ENCODE measurements at regions not wholly inside any gene's neighbourhood (a gene's known extent, or its start where the extent isn't known, plus 50 kb on each side); places are given as distances from the start of the nearest gene placed in this dataset.

DNA sequence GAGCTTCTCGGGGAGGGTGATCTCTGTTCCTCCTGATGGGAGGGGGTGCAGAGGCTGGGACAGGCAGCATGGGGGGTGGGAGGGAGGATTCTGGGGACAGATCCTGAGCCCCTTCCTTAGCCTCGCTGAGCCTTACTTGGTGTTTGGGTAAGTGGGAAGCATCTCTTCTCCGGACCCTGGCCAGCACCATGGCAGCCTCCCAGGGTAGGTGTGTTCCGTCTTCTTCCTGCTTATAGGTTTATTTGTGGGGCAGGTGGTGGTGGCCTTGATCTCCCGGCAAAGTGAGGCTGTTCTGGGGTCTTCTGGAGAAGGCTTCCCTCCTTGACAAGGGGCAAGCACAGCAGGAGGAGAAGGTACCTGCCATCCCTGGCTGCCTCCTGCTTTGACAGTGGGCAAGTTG lies 226.9 kb downstream of the GLRX3 start:
- Mint-ChIP-seq H3K27ac (no peak overlapping the region), H3K4me1 (no peaks in the 10 kb centered on the region), H3K36me3 (peaks cover 1% of the 10 kb centered on the region), H3K27me3 (no peaks in the 10 kb centered on the region), H3K9me3 (peaks cover 0 to 13% (median 5%) of the 10 kb centered on the region in 3 donors), H3K4me3 (no peak overlapping the region)

DNA sequence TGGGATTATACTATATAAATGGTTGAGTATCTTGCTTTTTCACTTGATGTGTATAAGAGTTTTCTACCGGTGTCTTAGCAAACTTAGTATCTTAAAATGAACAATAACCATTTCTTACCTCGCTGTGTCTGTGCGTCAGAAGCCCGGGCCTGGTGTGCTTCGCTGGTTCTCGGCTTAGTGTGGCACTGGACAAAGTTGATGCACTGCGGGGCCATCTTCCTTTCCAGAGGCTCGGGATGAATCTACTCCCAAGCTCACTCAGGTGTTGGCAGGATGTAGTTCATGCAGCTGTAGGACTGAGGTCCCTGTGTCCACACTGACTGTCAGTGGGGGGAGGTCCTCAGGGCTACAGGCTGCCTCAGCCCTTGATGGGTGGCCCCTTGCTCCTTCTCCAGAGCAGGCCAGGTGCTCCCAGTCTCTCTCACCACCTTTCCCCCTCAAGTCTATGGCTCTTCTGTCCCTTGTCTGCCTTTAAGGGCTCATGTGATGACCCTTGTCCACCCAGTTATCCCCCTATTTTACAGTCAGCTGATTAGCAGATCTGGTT lies 227.8 kb downstream of the GLRX3 start:
- Mint-ChIP-seq H3K9me3 (peaks cover 0 to 13% (median 5%) of the 10 kb centered on the region in 3 donors), H3K27me3 (no peaks in the 10 kb centered on the region), H3K4me3 (no peak overlapping the region), H3K27ac (no peak overlapping the region), H3K4me1 (no peaks in the 10 kb centered on the region), H3K36me3 (peaks cover 4% of the 10 kb centered on the region)

DNA sequence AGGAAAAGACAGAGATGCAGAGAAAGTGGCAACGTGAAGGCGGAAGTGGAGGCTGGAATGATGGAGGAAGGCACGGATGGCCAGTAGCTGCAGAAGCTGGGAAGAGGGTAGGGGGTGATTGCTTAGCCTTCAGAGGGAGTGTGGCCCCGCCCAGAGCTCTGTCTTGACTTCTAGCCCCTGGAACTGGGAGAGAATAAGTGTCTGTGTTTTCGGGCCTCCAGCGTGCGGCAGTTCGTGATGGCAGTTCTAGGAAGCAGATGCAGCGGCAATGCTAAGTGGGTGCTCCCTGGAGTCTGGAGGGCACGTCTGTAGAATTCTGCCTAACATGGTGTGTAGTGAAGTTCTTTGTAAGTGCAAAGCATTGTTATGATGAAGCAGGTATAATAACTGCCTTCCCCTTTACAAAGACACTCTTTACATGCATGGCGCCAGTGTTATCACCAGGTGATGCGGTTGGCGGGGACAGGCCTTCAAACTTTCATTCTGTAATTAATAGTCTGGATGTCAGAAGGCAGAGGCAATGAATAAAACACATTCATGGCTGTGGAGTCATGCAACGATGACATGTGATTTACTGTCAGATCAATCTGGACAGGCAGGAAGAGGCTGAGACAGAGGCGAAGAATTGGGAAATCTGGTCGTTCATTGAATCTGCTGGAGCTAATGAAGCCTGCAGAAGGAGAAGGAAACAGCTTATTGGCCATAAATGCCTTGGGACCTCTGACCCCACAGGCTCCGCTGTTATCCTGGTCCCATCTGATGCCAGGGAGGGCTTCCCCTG lies 228.6 kb downstream of the GLRX3 start:
- Mint-ChIP-seq H3K27me3 (no peaks in the 10 kb centered on the region), H3K36me3 (peaks cover 4% of the 10 kb centered on the region), H3K9me3 (peaks cover 0 to 14% (median 6%) of the 10 kb centered on the region in 3 donors), H3K4me3 (no peak overlapping the region), H3K4me1 (no peaks in the 10 kb centered on the region), H3K27ac (peak overlapping the region in 1 of 3 donors; percentile 68)

DNA sequence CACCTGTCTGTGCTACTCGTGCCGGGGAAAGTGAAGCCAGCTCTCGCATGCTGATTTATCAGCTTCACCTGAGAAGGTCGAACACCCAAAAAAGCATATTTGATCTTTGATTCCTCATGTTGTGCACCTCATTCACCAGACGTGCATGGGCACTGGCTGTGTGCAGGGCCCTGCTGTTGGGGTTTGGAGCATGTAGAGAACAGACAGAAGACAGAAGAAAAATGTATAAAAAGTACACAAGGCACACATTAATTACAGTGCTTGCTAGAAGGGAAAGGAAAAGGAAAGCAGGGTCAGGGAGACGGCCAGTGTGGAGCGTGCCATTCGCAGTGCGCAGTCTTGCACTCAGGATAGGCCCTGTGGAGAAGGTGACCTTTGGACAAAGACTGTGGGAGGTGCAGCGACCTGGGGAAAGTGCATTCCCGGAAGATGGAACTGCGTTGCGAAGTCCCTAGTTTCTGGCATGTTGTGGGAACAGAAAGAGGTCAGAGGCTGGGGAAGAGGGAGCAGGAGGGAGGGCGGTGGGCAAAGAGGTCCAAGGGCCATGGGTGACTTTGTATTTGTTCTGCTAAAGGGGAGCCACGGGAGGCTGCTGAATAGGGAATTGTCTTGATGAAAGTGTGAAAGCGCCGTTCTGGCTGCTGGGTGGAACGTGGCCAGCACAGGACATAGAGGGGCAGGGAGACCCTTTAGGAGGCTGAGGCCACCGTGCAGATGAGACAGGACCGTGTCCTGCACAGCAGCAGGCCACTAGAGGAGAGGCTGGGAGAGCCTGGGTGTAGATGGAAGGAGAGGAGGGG lies 232.8 kb downstream of the GLRX3 start:
- H3K27me3 Mint-ChIP-seq = no peaks in the 10 kb centered on the region
- no peaks in the 10 kb centered on the region for H3K4me1 Mint-ChIP-seq
- no peak overlapping the region for H3K27ac Mint-ChIP-seq
- peaks cover 2% of the 10 kb centered on the region for H3K36me3 Mint-ChIP-seq
- H3K9me3 Mint-ChIP-seq = peaks cover 0 to 9% (median 6%) of the 10 kb centered on the region in 3 donors
- no peak overlapping the region for H3K4me3 Mint-ChIP-seq

DNA sequence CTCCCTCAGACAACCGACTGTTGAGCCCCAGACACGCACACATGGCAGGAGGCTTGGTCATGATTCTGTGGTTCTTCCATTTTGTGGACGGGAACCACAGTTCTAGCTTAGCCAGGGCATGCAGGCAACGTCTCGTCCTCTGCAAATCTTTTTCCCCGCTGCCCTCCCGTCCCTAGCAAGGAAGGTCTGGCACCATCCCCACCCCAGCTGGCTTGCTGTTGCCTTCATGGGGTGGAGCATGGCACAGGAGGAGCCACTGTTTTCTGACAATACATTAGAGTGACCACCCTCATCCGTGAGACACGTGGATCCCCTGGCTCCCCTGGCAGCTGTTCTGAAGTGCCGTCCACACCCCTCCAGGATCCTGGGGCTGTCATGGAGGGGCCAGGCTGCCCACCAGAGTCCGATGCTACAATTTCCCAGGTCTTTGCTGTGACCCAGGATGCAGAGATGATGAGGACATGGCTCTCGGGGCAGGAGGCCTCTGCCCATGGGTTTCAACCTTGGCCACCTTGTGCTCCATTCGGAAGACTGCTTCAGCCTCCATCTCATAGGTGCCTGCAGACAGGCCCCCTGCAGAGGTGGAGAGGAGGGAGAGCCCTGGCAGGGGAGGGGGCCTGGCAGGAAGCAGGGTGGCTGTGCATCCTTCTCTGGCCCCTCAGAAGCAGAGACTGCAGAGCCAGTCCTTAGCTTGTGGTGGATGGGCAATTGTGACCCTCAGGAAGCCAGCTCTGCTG lies 233.6 kb downstream of the GLRX3 start:
- Mint-ChIP-seq H3K27ac (no peak overlapping the region), H3K4me1 (no peaks in the 10 kb centered on the region), H3K36me3 (peaks cover 2% of the 10 kb centered on the region), H3K9me3 (peaks cover 0 to 4% (median 1%) of the 10 kb centered on the region in 3 donors), H3K27me3 (no peaks in the 10 kb centered on the region), H3K4me3 (no peak overlapping the region)

DNA sequence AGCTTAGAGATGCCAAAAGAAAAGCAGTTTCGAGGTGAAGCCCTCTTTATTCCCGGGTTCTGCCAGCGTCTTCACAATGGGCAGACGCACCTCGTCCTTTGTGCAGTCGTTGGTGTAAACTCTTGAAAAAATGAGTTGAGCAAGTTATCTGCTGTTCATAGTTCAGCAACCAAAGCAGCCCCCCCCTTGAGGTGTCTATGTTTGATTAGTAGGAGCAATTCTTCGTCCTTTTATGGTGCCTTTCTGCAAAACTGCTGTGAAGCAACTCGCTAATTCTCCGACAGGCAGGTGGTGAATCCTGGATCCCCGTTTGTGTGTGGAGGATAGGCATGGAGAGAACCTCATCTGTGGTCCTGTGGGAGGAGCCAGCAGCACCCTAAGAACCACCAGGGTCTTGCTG lies 234.5 kb downstream of the GLRX3 start:
- Mint-ChIP-seq H3K4me1 (no peaks in the 10 kb centered on the region), H3K9me3 (peaks cover 0 to 4% (median 1%) of the 10 kb centered on the region in 3 donors), H3K27ac (no peak overlapping the region), H3K36me3 (peaks cover 2% of the 10 kb centered on the region), H3K27me3 (no peaks in the 10 kb centered on the region), H3K4me3 (no peak overlapping the region)

DNA sequence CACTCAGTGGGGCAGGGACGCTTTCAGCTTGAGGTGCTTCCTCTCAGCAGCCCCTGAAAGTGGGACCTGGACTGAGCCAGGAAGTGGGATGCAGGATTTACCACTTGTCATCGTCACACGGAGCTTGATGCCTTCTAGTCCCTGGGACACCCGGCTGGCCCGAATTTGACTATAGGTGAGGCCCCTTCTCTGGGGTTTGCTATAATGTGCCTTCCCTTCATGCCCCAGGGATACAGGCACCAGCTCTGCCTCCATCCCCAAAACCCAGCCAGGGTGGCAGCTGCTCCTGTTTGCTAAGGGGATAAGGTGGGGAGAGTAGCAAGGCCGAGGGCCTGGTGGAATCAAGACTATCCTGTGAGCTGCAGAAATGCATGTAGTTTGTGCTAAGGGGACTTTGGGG lies 235.0 kb downstream of the GLRX3 start:
- Mint-ChIP-seq H3K9me3 (peaks cover 0 to 2% (median 1%) of the 10 kb centered on the region in 3 donors), H3K36me3 (peaks cover 2% of the 10 kb centered on the region), H3K4me3 (no peak overlapping the region), H3K27me3 (no peaks in the 10 kb centered on the region), H3K4me1 (no peaks in the 10 kb centered on the region), H3K27ac (no peak overlapping the region)

DNA sequence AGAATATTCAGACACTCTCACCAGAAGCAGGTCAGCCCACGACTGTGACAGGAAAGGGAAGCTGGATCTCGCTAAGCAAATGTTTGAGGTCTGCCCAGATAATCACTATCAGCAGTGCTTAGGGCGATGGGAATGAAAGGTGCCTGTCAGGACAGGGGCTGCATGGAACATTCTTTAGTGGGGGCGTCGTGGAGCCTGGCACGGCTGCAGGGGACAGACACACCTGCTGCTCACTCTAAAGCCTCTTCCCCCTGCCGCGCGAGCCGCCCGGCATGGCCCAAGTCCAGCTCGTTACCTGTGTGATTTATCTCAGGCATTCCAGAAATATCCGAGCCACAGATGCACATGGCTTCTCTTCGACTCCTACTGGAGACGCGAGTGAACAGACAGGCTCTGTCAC lies 235.5 kb downstream of the GLRX3 start:
- Mint-ChIP-seq H3K9me3 (peaks cover 0 to 2% (median 1%) of the 10 kb centered on the region in 3 donors), H3K27ac (no peak overlapping the region), H3K4me1 (no peaks in the 10 kb centered on the region), H3K36me3 (peaks cover 2% of the 10 kb centered on the region), H3K27me3 (no peaks in the 10 kb centered on the region), H3K4me3 (peak overlapping the region in 1 of 4 donors; percentile 23)

DNA sequence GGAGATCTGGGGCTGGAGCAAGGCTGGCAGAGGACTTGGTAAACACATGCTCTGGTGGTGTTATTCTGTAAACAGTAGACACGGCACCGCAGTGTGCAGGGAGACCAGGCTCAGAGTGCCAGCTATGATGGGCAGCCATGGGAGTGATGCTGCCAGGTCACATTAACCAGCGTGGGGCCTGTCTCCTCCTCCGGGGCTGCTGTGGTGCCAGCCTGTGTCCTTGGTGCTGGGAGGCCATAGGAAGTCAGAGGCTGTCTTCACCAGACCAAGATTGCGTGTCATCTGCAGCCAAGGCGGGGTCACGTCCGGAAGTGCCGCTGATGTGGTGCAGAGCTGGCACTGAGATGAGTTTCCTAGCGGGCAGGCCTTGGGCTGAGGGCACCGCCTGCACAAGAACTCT lies 236.0 kb downstream of the GLRX3 start:
- no peak overlapping the region for H3K27ac Mint-ChIP-seq
- no peaks in the 10 kb centered on the region for H3K4me1 Mint-ChIP-seq
- no peaks in the 10 kb centered on the region for H3K27me3 Mint-ChIP-seq
- H3K36me3 Mint-ChIP-seq = peaks cover 2% of the 10 kb centered on the region
- peak overlapping the region in 1 of 4 donors; percentile 39 for H3K4me3 Mint-ChIP-seq
- H3K9me3 Mint-ChIP-seq = peaks cover 0 to 2% (median 1%) of the 10 kb centered on the region in 3 donors

DNA sequence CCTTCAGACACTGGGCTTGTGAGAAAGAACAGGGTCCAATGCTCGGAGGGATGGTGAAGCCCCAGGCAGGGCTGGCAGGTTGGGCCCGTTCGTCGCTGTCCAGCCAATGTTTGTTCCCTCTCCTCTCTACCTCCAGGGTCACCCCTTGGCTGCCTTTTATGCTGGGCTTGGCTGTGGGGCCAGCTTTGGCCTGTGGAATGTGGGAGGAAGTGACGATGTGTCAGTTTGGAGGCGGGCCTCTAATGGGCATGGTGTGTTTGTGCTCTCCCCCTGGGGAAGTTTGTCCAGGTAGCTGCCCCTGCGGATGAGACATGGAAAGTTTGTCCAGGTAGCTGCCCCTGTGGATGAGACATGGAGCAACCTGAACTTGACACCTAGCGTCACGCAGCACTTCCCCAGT lies 236.7 kb downstream of the GLRX3 start:
- Mint-ChIP-seq H3K4me1 (no peaks in the 10 kb centered on the region), H3K9me3 (peaks cover 0 to 2% (median 1%) of the 10 kb centered on the region in 3 donors), H3K4me3 (no peak overlapping the region), H3K36me3 (peaks cover 2% of the 10 kb centered on the region), H3K27me3 (no peaks in the 10 kb centered on the region), H3K27ac (no peak overlapping the region)

DNA sequence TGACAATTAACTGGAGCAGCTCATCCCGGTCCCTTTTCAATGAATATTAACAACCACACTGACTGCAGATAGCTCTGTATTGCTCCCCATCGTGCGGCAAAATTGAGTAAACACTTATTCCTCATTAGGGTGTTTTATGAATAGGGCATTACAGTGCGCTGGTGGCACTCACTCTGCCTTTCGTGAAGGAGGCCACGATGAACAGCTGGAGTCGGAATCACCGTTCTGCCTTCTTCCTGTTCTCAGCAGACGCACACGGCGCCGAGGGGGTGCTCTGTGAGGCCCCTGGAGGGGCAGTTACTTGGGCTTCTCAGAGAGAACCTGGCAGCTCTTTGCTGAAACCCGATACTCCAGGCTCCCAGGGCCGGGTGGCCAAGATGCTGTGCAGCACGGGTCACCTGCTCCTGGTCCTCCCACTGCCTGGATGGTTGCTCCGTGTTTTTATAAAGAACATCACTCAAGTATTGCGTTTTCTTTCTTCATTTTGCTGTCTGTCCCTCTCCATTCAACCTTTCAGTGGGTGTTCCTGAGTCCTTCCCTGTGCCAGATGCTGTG lies 241.9 kb downstream of the GLRX3 start:
- H3K4me3 Mint-ChIP-seq = no peak overlapping the region
- H3K36me3 Mint-ChIP-seq = no peaks in the 10 kb centered on the region
- H3K9me3 Mint-ChIP-seq = peaks cover 0 to 8% (median 0%) of the 10 kb centered on the region in 3 donors
- H3K27ac Mint-ChIP-seq = no peak overlapping the region
- H3K27me3 Mint-ChIP-seq = peaks cover 2% of the 10 kb centered on the region
- H3K4me1 Mint-ChIP-seq = peaks cover 0 to 1% (median 0%) of the 10 kb centered on the region in 3 donors

DNA sequence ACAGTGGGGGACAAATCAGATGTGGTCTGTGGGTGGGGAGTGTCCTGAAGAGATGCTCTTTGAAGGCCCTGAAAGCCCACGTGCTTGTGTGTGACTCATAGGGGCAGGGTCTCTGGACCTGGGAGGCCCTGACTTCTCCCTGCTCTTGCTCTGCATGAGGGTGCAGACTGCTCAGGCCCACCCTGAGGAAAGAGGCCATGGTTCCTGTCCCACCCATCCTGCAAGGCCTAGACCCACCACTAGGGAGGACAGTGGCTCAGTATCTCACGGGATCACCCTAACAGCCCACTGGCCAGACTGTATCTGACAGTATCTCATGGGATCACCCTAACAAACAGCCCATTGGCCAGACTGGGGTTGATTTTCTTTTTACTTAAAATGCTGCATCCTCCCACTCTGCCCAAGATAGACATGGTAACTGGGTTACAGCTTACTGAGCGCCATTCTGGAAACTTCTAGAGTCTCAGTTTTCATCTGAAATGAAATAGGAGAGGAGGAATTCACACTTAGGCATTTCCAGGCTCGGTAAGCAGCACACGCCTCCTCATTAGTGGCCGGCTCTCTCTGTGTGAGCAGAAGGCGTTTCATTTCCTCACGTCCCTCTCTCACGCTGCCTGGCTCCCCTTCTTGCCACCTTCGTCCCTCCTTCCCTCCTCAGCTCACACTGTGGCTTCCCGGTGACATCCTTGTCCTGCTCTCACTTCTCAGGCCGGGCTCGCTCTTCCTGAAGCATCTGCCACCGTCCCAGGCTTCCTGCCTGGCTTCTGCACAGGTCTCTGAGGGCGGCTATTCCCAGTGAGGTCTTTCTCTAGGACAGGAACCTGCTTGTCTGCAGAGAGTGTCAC lies 242.6 kb downstream of the GLRX3 start:
- no peak overlapping the region for H3K27ac Mint-ChIP-seq
- H3K36me3 Mint-ChIP-seq = no peaks in the 10 kb centered on the region
- H3K9me3 Mint-ChIP-seq = peaks cover 0 to 10% (median 1%) of the 10 kb centered on the region in 3 donors
- peaks cover 2% of the 10 kb centered on the region for H3K27me3 Mint-ChIP-seq
- peak overlapping the region in 1 of 4 donors; percentile 65 for H3K4me3 Mint-ChIP-seq
- peaks cover 0 to 1% (median 0%) of the 10 kb centered on the region in 3 donors for H3K4me1 Mint-ChIP-seq

DNA sequence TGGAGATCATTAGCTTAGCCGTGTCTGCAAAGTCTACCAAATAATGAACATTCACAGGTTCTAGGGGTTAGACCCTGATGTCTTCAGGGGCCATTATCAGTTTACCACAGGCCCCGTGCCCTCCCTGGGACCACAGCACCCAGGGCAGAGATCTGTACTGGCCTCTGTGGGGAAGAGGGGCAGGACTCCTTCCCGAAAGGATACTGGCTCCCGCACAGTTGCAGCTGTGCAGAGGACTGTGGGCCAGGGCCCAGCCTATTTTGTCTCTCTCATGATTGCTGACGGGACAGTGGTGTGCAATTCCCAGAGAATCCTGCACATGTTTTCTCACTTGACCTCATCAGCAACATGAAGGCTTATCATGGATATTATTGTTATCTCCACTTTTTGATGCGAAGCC lies 243.9 kb downstream of the GLRX3 start:
- peaks cover 2% of the 10 kb centered on the region for H3K27me3 Mint-ChIP-seq
- H3K36me3 Mint-ChIP-seq = peaks cover 2% of the 10 kb centered on the region
- H3K27ac Mint-ChIP-seq = no peak overlapping the region
- H3K4me1 Mint-ChIP-seq = peaks cover 0 to 1% (median 0%) of the 10 kb centered on the region in 3 donors
- H3K4me3 Mint-ChIP-seq = no peak overlapping the region
- H3K9me3 Mint-ChIP-seq = peaks cover 6 to 14% (median 10%) of the 10 kb centered on the region in 3 donors

DNA sequence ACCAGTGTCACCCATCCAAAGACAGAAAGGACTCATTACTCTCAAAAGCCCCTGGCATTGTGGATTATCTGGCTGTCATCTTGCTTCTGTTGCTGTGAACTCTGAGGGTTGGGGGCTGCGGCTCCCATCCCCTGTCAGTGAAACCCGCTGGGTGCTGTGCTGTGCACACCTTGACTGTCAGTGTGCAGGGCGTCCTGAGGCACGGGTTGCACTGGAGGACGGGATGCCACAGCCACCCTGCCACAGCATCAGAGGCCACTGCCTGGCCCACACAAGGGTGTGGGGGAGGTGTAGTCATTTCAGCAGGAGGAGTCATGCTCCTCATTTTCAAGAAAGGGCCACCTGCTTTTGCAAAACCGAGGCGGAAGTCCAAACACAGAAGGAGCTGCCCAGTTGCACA lies 245.8 kb downstream of the GLRX3 start:
- Mint-ChIP-seq H3K27me3 (peaks cover 2% of the 10 kb centered on the region), H3K9me3 (peaks cover 10 to 19% (median 10%) of the 10 kb centered on the region in 3 donors), H3K36me3 (peaks cover 2% of the 10 kb centered on the region), H3K27ac (no peak overlapping the region), H3K4me1 (peaks cover 0 to 1% (median 0%) of the 10 kb centered on the region in 3 donors), H3K4me3 (no peak overlapping the region)
